ENCODE measurements at regions not wholly inside any gene's neighbourhood (a gene's known extent, or its start where the extent isn't known, plus 50 kb on each side); places are given as distances from the start of the nearest gene placed in this dataset.
"Not testable (repeated sequence)": the region's sequence is repeated elsewhere in the genome, so short reads cannot be mapped to it uniquely, and the experiment has no call there.

GRCh38 chr2:107461301-107461700 is 365.4 kb upstream of the RGPD4 start:
- peaks cover 21% of the 10 kb centered on the region for H3K9me3 Mint-ChIP-seq
- H3K27ac Mint-ChIP-seq = no peak overlapping the region
- no peaks in the 10 kb centered on the region for H3K36me3 Mint-ChIP-seq
- H3K4me3 Mint-ChIP-seq = no peak overlapping the region
- DNase-seq (ENCODE audit: low spot score in 2 of 2) (no peak), ATAC-seq (no peak)
- H3K4me1 Mint-ChIP-seq = no peaks in the 10 kb centered on the region

- Mint-ChIP-seq H3K4me3 (no peak overlapping the region), H3K4me1 (no peaks in the 10 kb centered on the region), H3K9me3 (peaks cover 21% of the 10 kb centered on the region), H3K27ac (no peak overlapping the region), H3K36me3 (no peaks in the 10 kb centered on the region)
- DNase-seq (ENCODE audit: low spot score in 2 of 2) (no peak), ATAC-seq (no peak)
These were observed 364.5 kb upstream of the RGPD4 start for GRCh38 chr2:107462181-107462580.

- Mint-ChIP-seq H3K36me3 (no peaks in the 10 kb centered on the region), H3K4me1 (no peaks in the 10 kb centered on the region), H3K9me3 (peaks cover 26% of the 10 kb centered on the region), H3K4me3 (no peak overlapping the region), H3K27ac (no peak overlapping the region)
- DNase-seq (ENCODE audit: low spot score in 2 of 2) (no peak), ATAC-seq (no peak)
These were observed 360.5 kb upstream of the RGPD4 start for GRCh38 chr2:107466241-107466640.

GRCh38 chr2:107466984-107467773 is 359.5 kb upstream of the RGPD4 start:
- DNase-seq (ENCODE audit: low spot score in 2 of 2) (no peak), ATAC-seq (no peak)
- Mint-ChIP-seq H3K27ac (no peak overlapping the region), H3K36me3 (no peaks in the 10 kb centered on the region), H3K4me3 (no peak overlapping the region), H3K4me1 (no peaks in the 10 kb centered on the region), H3K9me3 (peaks cover 24% of the 10 kb centered on the region)

- H3K4me1 Mint-ChIP-seq = no peaks in the 10 kb centered on the region
- H3K27ac Mint-ChIP-seq = no peak overlapping the region
- no peak for DNase-seq (ENCODE audit: low spot score in 2 of 2)
- no peak for ATAC-seq
- peaks cover 16% of the 10 kb centered on the region for H3K9me3 Mint-ChIP-seq
- no peaks in the 10 kb centered on the region for H3K36me3 Mint-ChIP-seq
- no peak overlapping the region for H3K4me3 Mint-ChIP-seq
These were observed 357.2 kb upstream of the RGPD4 start for GRCh38 chr2:107469437-107469995.

- Mint-ChIP-seq H3K9me3 (peaks cover 18% of the 10 kb centered on the region), H3K27ac (no peak overlapping the region), H3K4me3 (no peak overlapping the region), H3K36me3 (no peaks in the 10 kb centered on the region), H3K4me1 (no peaks in the 10 kb centered on the region)
- ATAC-seq (no peak), DNase-seq (ENCODE audit: low spot score in 2 of 2) (no peak)
These were observed 353.5 kb upstream of the RGPD4 start for GRCh38 chr2:107473150-107473549.

- H3K36me3 Mint-ChIP-seq = no peaks in the 10 kb centered on the region
- peaks cover 11% of the 10 kb centered on the region for H3K9me3 Mint-ChIP-seq
- no peak overlapping the region for H3K4me3 Mint-ChIP-seq
- no peak for DNase-seq (ENCODE audit: low spot score in 2 of 2)
- no peaks in the 10 kb centered on the region for H3K4me1 Mint-ChIP-seq
- ATAC-seq = no peak
- H3K27ac Mint-ChIP-seq = no peak overlapping the region
These were observed 350.8 kb upstream of the RGPD4 start for GRCh38 chr2:107475859-107476258.

- no peak for DNase-seq (ENCODE audit: low spot score in 2 of 2)
- Mint-ChIP-seq H3K36me3 (no peaks in the 10 kb centered on the region), H3K27ac (no peak overlapping the region), H3K9me3 (no peaks in the 10 kb centered on the region), H3K4me3 (no peak overlapping the region), H3K4me1 (no peaks in the 10 kb centered on the region)
- no peak for ATAC-seq
These were observed 324.2 kb upstream of the RGPD4 start for GRCh38 chr2:107502539-107502938.

- Mint-ChIP-seq H3K4me1 (no peaks in the 10 kb centered on the region), H3K9me3 (peaks cover 6% of the 10 kb centered on the region), H3K27ac (no peak overlapping the region), H3K4me3 (no peak overlapping the region), H3K36me3 (no peaks in the 10 kb centered on the region)
- DNase-seq (ENCODE audit: low spot score in 2 of 2) (no peak), ATAC-seq (no peak)
These were observed 314.5 kb upstream of the RGPD4 start for GRCh38 chr2:107511970-107512789.

GRCh38 chr2:107525406-107525805 is 301.3 kb upstream of the RGPD4 start:
- H3K4me3 Mint-ChIP-seq = no peak overlapping the region
- no peaks in the 10 kb centered on the region for H3K4me1 Mint-ChIP-seq
- DNase-seq (ENCODE audit: low spot score in 2 of 2) (no peak), ATAC-seq (no peak)
- H3K36me3 Mint-ChIP-seq = no peaks in the 10 kb centered on the region
- H3K27ac Mint-ChIP-seq = no peak overlapping the region
- H3K9me3 Mint-ChIP-seq = peaks cover 15% of the 10 kb centered on the region

GRCh38 chr2:107529146-107529545 is 297.5 kb upstream of the RGPD4 start:
- Mint-ChIP-seq H3K4me3 (no peak overlapping the region), H3K27ac (no peak overlapping the region), H3K4me1 (no peaks in the 10 kb centered on the region), H3K9me3 (peaks cover 5% of the 10 kb centered on the region), H3K36me3 (no peaks in the 10 kb centered on the region)
- ATAC-seq (no peak), DNase-seq (ENCODE audit: low spot score in 2 of 2) (no peak)

GRCh38 chr2:107530046-107530445 is 296.6 kb upstream of the RGPD4 start:
- no peak overlapping the region for H3K4me3 Mint-ChIP-seq
- peaks cover 9% of the 10 kb centered on the region for H3K9me3 Mint-ChIP-seq
- DNase-seq (ENCODE audit: low spot score in 2 of 2) (no peak), ATAC-seq (no peak)
- H3K4me1 Mint-ChIP-seq = no peaks in the 10 kb centered on the region
- no peak overlapping the region for H3K27ac Mint-ChIP-seq
- H3K36me3 Mint-ChIP-seq = no peaks in the 10 kb centered on the region

- ATAC-seq = no peak
- Mint-ChIP-seq H3K9me3 (peaks cover 11% of the 10 kb centered on the region), H3K4me1 (no peaks in the 10 kb centered on the region), H3K4me3 (no peak overlapping the region), H3K27ac (no peak overlapping the region), H3K36me3 (no peaks in the 10 kb centered on the region)
- no peak for DNase-seq (ENCODE audit: low spot score in 2 of 2)
These were observed 291.8 kb upstream of the RGPD4 start for GRCh38 chr2:107534926-107535325.

GRCh38 chr2:107535905-107536689 is 290.6 kb upstream of the RGPD4 start:
- H3K27ac Mint-ChIP-seq = not testable (repeated sequence)

GRCh38 chr2:107542314-107542740 is 284.4 kb upstream of the RGPD4 start:
- Mint-ChIP-seq H3K4me1 (no peaks in the 10 kb centered on the region), H3K27ac (no peak overlapping the region), H3K9me3 (peaks cover 2% of the 10 kb centered on the region), H3K4me3 (no peak overlapping the region), H3K36me3 (no peaks in the 10 kb centered on the region)
- ATAC-seq (no peak), DNase-seq (ENCODE audit: low spot score in 2 of 2) (no peak)

More at GRCh38 chr2:107535905-107536689, 290.6 kb upstream of the RGPD4 start:
- H3K36me3 Mint-ChIP-seq; H3K4me3 Mint-ChIP-seq; DNase-seq (ENCODE audit: low spot score in 2 of 2); H3K4me1 Mint-ChIP-seq; ATAC-seq: not testable (repeated sequence)
- H3K9me3 Mint-ChIP-seq = peaks cover 11% of the 10 kb centered on the region

All from stimulated activated effector memory CD8-positive, alpha-beta T cell treated with anti-CD3 and anti-CD28 coated beads, Interleukin-12 subunit alpha, Interleukin-12 subunit beta, amount 100 ng/mL, for 72 hours (primary cell).